Bronchial epithelial cell (primary cell): ENCODE measurements at regions not wholly inside any gene's neighbourhood (a gene's known extent, or its start where the extent isn't known, plus 50 kb on each side); places are given as distances from the start of the nearest gene placed in this dataset.

Source experiments
- DNase-seq: peaks from one replicate; pipeline ENCODE4 v3.0.0-alpha.2; 2010; ENCODE audit warnings: low read depth
- FAIRE-seq: peaks from 2 replicates; lab custom pipeline; 2011; peaks lifted over from hg19 to GRCh38; lab: Jason Lieb, UNC
- H3K27me3 ChIP-seq: 2 replicates; pipeline ENCODE4 v1.5.1; 2011; ENCODE audit warnings: low read length; ENCODE audit not compliant: control insufficient read depth, insufficient read depth
- H3K36me3 ChIP-seq: 2 replicates; pipeline ENCODE4 v1.5.1; 2011; ENCODE audit warnings: low read length; ENCODE audit not compliant: control insufficient read depth, insufficient read depth
- H3K4me3 ChIP-seq: 2 replicates; pipeline ENCODE4 v1.5.1; 2011; ENCODE audit warnings: mild to moderate bottlenecking, low read depth, low read length, control low read depth
- CTCF ChIP-seq: IDR thresholded peaks from 2 replicates; pipeline ENCODE4 v1.5.1; 2011; ENCODE audit warnings: mild to moderate bottlenecking, moderate library complexity, low read length, control low read depth, inconsistent platforms; ENCODE audit not compliant: insufficient read depth, severe bottlenecking

DNA sequence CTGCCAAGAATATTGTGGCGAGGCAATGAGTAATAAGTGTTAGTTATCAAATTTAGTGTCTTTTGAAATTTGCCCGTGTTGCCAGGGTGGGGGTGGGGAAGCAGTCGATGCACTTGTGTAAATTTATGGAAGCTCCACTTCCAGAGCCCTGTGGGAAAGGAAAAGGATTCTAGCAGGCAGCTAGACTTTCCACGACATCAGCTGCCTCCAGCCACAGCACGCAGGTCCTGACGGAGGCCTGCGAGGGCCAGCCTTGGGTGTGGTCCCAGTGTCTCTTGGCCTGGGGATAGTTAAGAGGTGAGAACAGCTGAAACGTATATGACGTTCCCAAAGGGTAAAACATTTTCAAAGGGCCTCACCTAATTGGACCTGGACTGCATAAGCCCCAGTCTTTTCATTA is 433.0 kb downstream of the TSHZ3 start:
- no peaks in the 10 kb centered on the region for H3K36me3 ChIP-seq
- H3K27me3 ChIP-seq = no peaks in the 10 kb centered on the region
- no peak for TF ChIP-seq CTCF
- DNase-seq (no peak), FAIRE-seq (no peak)
- H3K4me3 ChIP-seq = no peak overlapping the region

DNA sequence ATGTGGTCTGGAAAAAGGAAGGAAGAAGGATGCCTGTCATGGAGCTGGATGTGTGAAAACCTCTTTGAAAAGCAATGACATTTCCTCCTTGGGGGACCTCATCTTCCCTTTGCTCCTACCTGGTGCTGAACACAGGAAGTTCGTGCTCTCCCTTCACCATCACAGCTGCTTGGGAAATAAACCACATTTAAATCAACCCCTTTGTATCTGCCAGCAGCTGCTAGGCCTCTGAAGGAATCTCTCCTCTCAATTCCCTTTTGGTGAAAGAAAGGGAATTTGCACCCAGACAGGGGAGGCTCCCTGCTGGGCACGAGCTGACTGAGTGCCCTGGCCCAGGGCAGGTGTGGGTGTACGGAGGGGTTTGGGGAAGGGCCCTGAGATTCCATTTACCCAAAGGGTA is 437.7 kb downstream of the TSHZ3 start:
- Histone ChIP-seq H3K4me3 (no peak overlapping the region), H3K27me3 (no peaks in the 10 kb centered on the region), H3K36me3 (no peaks in the 10 kb centered on the region)
- FAIRE-seq = no peak
- TF ChIP-seq CTCF = no peak
- no peak for DNase-seq

DNA sequence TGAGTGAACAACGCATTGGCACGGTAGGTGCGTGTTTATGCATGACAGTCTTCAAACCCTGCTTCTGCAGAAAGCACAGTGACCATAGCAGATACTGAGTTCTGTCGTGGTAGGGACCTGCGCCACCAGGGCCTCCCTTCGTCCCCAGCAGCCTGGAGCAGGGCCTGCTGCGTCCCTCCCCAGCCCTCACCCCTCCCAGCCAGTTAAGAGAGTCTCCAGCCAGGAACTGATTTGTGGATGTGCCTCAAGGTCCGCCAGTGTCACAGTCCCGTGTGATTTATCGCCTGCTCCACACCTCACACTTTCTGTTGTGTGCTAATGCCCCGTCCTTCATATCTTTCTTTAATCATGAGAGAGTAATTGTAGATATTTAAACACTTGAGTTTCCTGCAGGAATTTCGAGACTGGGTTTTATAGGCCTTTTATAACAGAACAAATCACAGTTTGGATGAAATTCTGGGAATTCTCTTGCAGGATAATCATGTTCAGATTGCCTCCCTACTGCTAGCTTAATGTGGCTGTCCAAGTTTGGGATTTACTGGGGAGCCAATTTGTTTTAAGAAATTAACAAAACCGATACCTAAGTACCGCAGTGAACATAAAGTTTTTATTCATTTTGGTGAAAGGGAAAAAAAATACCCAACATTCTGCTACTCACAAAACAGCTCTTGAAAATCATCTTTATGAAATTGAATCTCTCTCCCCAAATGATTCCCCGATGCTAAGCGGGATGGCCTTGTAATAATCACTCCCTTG is 438.6 kb downstream of the TSHZ3 start:
- TF ChIP-seq CTCF = no peak
- FAIRE-seq (no peak), DNase-seq (no peak)
- Histone ChIP-seq H3K36me3 (no peaks in the 10 kb centered on the region), H3K4me3 (no peak overlapping the region), H3K27me3 (no peaks in the 10 kb centered on the region)

- no peak for FAIRE-seq
- no peak for TF ChIP-seq CTCF
Observed at GRCh38 chr19:30909216-30909615, 440.0 kb downstream of the TSHZ3 start.

DNA sequence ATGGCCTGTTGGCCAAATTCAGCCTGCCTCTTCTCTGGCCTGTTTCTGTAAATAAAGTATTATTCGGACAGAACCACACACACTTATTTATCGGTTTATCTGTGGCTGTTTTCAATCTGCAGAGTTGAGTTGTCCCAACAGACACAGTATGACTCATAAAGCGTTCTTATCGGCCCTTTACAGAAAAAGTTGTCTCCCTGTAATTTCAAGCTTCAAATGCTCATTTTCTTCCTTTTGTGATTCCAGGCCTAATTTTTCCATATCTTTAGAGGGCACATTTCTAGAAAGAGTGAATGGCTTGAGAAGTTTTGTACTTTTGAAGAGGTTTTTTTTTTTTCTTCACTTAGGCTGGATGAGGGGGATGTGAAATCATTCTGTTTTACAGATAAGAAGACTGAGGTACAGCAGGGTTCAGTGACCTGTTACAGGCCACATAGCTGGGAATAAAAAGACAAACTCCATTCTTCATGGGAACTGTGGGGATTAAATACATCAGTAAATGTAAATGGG is 440.9 kb downstream of the TSHZ3 start:
- H3K27me3 ChIP-seq = no peaks in the 10 kb centered on the region
- no peak for FAIRE-seq
- H3K4me3 ChIP-seq = no peak overlapping the region
- no peak for DNase-seq
- no peak for TF ChIP-seq CTCF
- H3K36me3 ChIP-seq = no peaks in the 10 kb centered on the region

More at GRCh38 chr19:30909216-30909615, 440.0 kb downstream of the TSHZ3 start:
- H3K36me3 ChIP-seq = no peaks in the 10 kb centered on the region
- H3K4me3 ChIP-seq = no peak overlapping the region
- no peak for DNase-seq
- H3K27me3 ChIP-seq = no peaks in the 10 kb centered on the region

DNA sequence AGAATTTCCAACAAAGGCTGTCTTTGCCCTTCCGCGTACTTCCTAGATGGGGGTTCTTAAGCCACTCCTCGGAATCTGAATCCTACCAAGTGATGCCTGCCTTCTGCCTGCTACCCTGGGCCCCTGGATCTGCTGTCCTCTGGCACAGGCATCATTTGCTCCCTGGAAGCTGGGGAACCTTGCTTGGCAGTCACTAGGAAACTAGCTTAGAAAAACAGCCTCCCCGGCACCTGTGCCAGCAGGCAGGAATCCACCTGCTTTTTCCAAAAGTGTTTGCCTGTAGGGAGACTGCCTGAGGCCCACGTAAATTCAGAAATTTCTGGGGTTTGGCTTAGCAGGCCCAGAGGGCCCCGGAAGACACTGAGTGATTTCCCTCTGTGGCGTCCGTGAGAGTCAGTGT is 442.4 kb downstream of the TSHZ3 start:
- no peak for FAIRE-seq
- no peaks in the 10 kb centered on the region for H3K27me3 ChIP-seq

More for the DNA sequence above, 442.4 kb downstream of the TSHZ3 start:
- no peak overlapping the region for H3K4me3 ChIP-seq
- H3K36me3 ChIP-seq = no peaks in the 10 kb centered on the region
- no peak for DNase-seq
- TF ChIP-seq CTCF = no peak
